Neural crest cell (in vitro differentiated cells): ENCODE measurements at regions not wholly inside any gene's neighbourhood (a gene's known extent, or its start where the extent isn't known, plus 50 kb on each side); places are given as distances from the start of the nearest gene placed in this dataset.
"Not testable (repeated sequence)": the region's sequence is repeated elsewhere in the genome, so short reads cannot be mapped to it uniquely, and the experiment has no call there.

Experiments
- DNase-seq: peaks from one replicate; pipeline ENCODE4 v3.0.0; 2021; ENCODE audit warnings: low read depth, mixed read lengths, low spot score
- H3K27ac Mint-ChIP-seq: one replicate; pipeline ENCODE4 v1.8.0; 2021; ENCODE audit warnings: mild to moderate bottlenecking, mixed read lengths; ENCODE audit not compliant: unreplicated experiment
- H3K27me3 Mint-ChIP-seq: 2 replicates; pipeline ENCODE4 v1.8.0; 2021; ENCODE audit warnings: low read depth, mild to moderate bottlenecking, mixed read lengths
- H3K36me3 Mint-ChIP-seq: 2 replicates; pipeline ENCODE4 v1.8.0; 2021; ENCODE audit warnings: low read depth, mild to moderate bottlenecking, mixed read lengths
- H3K4me1 Mint-ChIP-seq: 2 replicates; pipeline ENCODE4 v1.8.0; 2021; ENCODE audit warnings: mixed read lengths
- H3K4me3 Mint-ChIP-seq: one replicate; pipeline ENCODE4 v1.8.0; 2021; ENCODE audit warnings: mild to moderate bottlenecking, mixed read lengths
- H3K9me3 Mint-ChIP-seq: 2 replicates; pipeline ENCODE4 v1.8.0; 2021; ENCODE audit warnings: mixed read lengths
- TF ChIP-seq, protein P1 (sequence below): fragments of 200-600 bp; sonication (generic); conservative IDR thresholded peaks from 2 replicates; pipeline ENCODE4 v1.5.0; 2021; ENCODE audit warnings: antibody characterized with exemption, mild to moderate bottlenecking

DNA sequence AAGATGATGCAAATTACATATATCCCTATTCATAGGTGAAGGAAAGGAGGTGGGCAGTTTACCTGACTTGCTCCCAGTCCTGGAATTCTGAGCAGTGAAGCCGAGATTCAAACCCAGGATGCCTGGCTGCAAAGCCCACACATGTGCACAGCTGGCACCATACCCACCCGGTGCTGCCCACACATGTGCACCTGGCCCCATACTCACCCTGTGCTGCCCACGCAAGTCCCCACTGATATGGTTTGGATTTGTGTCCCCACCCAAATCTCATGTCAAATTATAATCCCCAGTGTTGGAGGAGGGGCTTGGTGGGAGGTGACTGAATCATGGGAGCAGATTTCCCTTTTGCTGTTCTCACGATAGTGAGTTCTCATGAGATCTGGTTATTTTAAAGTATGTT is 179.2 kb upstream of the C14orf180 start:
- peaks cover 4% of the 10 kb centered on the region for H3K27me3 Mint-ChIP-seq
- TF ChIP-seq, protein P1, sequence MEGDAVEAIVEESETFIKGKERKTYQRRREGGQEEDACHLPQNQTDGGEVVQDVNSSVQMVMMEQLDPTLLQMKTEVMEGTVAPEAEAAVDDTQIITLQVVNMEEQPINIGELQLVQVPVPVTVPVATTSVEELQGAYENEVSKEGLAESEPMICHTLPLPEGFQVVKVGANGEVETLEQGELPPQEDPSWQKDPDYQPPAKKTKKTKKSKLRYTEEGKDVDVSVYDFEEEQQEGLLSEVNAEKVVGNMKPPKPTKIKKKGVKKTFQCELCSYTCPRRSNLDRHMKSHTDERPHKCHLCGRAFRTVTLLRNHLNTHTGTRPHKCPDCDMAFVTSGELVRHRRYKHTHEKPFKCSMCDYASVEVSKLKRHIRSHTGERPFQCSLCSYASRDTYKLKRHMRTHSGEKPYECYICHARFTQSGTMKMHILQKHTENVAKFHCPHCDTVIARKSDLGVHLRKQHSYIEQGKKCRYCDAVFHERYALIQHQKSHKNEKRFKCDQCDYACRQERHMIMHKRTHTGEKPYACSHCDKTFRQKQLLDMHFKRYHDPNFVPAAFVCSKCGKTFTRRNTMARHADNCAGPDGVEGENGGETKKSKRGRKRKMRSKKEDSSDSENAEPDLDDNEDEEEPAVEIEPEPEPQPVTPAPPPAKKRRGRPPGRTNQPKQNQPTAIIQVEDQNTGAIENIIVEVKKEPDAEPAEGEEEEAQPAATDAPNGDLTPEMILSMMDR, result no peak
- H3K27ac Mint-ChIP-seq, result no peak overlapping the region
- H3K9me3 Mint-ChIP-seq, result peaks cover 6% of the 10 kb centered on the region
- no peak overlapping the region for H3K4me3 Mint-ChIP-seq
- no peak for DNase-seq
- H3K36me3 Mint-ChIP-seq, result no peaks in the 10 kb centered on the region
- peaks cover 12% of the 10 kb centered on the region for H3K4me1 Mint-ChIP-seq

DNA sequence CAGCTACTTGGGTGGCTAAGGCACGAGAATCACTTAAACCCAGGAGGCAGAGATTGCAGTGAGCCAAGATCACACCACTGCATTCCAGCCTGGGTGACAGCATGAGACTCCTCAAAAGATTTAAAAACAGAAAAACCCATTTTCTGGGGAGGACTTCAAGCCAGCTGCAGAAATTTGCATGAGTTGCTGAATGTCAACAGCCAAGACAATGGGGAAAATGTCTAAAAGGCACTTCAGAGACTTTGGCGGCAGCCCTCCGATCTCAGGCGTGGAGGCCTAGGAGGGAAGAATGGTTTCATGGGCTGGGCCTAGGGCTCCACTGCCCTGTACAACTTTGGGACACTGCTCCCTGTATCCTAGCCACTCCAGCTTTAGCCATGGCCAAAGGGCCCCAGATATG is 177.8 kb upstream of the C14orf180 start:
- Mint-ChIP-seq H3K9me3 (peaks cover 6% of the 10 kb centered on the region), H3K4me1 (peaks cover 12% of the 10 kb centered on the region), H3K27me3 (peaks cover 14% of the 10 kb centered on the region), H3K36me3 (no peaks in the 10 kb centered on the region), H3K4me3 (no peak overlapping the region), H3K27ac (no peak overlapping the region)
- TF ChIP-seq, protein P1, result no peak
- DNase-seq, result no peak

GRCh38 chr14:104402303-104402702 is 177.3 kb upstream of the C14orf180 start:
- H3K4me3 Mint-ChIP-seq, H3K27ac Mint-ChIP-seq, DNase-seq, H3K9me3 Mint-ChIP-seq, H3K36me3 Mint-ChIP-seq: not testable (repeated sequence)
- peaks cover 12% of the 10 kb centered on the region for H3K4me1 Mint-ChIP-seq
- peaks cover 17% of the 10 kb centered on the region for H3K27me3 Mint-ChIP-seq

- no peak for DNase-seq
- Mint-ChIP-seq H3K27ac (no peak overlapping the region), H3K4me3 (no peak overlapping the region)
Measured at GRCh38 chr14:104403421-104404220, 175.9 kb upstream of the C14orf180 start.

DNA sequence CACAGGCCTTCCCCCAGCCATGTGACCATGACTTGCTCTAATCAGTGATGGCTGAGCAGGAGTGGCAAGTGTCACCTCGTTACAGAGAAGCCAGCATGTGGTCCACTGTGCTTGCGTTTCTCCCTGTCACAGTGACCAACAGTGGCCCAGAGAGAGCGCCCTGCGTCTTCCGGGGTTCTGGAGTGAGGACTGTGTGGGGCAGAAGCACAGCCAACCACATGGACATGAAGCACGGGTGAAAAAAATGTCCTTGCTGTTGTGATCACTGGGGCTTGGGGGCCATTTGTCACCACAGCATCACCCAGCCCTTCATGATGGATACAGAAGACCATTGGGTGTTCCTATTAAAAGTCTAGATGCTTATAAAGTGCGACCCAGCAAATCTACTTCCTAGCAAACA is 174.6 kb upstream of the C14orf180 start:
- no peak for DNase-seq
- Mint-ChIP-seq H3K4me3 (no peak overlapping the region), H3K27me3 (peaks cover 21% of the 10 kb centered on the region), H3K4me1 (peaks cover 3% of the 10 kb centered on the region), H3K36me3 (no peaks in the 10 kb centered on the region), H3K9me3 (peaks cover 2% of the 10 kb centered on the region), H3K27ac (no peak overlapping the region)
- TF ChIP-seq, protein P1, result no peak

More at GRCh38 chr14:104403421-104404220, 175.9 kb upstream of the C14orf180 start:
- Mint-ChIP-seq H3K9me3 (no peaks in the 10 kb centered on the region), H3K36me3 (no peaks in the 10 kb centered on the region), H3K27me3 (peaks cover 21% of the 10 kb centered on the region), H3K4me1 (peaks cover 12% of the 10 kb centered on the region)
- TF ChIP-seq, protein P1, result no peak
